ENCODE measurements at regions not wholly inside any gene's neighbourhood (a gene's known extent, or its start where the extent isn't known, plus 50 kb on each side); places are given as distances from the start of the nearest gene placed in this dataset.

DNA sequence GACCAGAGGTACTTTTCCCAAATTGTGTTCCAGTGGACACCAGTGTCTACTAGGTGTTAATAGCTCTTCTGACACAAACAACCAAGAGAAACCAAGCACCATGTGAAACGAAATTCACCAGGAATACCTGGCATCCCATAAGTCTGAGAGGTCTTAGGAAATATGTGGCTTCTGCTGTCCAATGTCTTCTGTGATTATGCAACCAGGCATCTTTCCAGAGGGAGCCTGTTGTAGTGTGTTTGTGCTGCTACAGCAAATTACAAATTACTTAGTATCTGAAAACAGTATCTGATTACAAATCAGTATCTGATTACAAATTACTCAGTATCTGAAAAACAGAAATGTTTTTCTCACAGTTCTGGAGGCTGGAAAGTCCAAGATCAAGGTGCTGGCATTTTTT is 133.6 kb upstream of the NPVF start:
- DNase-seq, result no peak

DNA sequence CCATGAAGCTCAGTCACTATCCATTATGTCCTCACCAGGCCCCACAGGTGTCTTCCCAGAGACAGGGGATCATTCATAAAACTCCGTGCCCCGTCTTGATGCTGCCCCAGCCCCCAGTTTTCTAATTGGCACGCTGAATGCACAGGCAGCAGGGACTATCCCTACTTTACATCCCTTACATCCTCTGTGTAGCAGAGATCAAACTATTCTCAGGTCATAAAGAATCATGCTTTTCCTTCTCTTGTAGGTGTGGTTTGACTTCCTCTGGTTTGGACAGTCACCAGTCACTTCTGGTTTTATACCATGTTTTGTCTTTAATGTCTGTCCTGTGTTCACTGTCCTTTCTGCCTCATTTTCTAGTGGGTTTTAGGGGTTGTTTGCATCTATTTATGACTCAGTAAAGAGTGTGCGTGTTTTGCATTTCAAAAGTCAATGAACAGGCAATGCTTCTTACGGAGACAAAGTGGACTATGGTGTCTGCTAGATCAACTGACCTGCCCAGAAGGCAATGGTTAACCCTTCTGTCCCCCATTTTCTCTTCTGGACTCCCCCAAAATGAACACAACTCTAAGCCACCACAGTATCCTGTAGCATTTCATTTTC is 140.4 kb upstream of the NPVF start:
- no peak for DNase-seq

DNA sequence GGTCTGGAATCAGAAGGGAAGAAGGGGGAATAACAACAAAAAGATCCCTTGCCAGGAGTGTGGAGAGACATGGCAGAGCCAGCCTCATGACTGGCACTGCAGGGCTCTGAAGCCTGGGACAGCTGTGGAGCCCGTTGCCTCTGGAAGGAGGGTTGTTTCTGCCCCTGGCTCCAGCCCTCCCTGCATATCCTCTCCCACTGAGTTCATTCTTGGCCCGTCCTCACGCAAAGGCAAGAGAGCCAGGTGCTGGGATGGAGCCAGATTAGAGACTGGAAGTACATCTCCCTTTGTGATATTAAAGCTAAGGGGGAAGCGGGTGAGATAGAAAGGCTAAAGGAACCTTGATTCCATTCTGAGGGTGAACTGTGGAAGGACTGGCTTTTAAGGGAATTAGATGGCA is 141.5 kb upstream of the NPVF start:
- DNase-seq, result peak; percentile 90 to 96

DNA sequence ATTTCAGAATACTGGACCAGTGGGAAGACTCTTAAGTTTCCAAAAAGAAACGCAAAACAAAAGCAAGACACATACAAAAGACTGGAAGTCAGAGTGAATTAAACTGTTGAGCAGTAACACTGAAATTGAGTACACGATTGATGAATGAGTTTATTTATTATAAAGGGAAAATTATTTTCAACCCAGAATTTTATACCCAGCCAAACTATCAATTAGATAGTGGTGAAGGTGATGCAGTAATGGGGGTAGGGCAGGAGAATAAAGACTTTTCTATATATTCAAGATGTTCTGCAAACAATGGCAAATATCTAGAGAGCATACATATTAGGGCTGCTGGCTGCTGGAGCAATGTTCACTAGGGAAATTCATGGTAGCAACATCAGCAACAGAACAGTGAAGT is 143.7 kb upstream of the NPVF start:
- DNase-seq, result no peak

DNA sequence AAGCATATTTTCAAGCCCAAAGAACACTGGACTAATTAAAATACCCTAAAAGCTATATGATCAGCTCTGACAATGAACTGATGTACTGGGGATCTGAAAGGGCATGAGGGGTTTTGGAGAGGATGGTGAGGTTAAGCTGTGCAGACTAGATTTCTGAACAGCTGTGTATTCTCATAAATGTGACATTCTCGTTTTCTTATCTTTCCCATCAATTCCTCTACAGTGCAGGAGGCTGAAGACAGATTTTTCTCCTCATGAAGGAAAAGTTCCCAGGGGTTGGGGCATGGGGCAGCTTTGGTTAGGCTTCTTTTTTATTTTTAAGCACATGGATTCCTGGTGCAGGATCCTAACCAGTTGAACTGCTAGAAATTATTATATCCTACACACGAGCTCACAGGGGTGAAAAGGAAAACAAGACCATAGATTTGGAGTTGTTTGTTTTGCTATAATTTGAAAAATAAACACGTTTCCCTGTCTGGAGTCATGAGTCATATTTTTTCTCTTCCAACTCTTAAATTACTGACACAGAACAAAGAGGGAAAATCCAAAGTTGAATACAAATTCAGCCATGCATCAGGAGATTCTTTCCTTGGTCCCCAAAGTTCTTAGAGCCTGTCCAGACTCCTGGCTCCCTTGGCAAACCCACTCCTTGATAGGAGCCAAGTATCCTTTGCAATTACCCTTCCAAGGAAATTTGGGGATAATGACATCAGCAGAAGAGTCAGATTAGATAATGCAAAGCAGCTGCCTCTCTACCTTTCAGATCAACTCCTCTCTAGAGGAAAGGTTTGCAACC is 147.7 kb upstream of the NPVF start:
- DNase-seq, result peak in 1 of 2 experiments; percentile 52

DNA sequence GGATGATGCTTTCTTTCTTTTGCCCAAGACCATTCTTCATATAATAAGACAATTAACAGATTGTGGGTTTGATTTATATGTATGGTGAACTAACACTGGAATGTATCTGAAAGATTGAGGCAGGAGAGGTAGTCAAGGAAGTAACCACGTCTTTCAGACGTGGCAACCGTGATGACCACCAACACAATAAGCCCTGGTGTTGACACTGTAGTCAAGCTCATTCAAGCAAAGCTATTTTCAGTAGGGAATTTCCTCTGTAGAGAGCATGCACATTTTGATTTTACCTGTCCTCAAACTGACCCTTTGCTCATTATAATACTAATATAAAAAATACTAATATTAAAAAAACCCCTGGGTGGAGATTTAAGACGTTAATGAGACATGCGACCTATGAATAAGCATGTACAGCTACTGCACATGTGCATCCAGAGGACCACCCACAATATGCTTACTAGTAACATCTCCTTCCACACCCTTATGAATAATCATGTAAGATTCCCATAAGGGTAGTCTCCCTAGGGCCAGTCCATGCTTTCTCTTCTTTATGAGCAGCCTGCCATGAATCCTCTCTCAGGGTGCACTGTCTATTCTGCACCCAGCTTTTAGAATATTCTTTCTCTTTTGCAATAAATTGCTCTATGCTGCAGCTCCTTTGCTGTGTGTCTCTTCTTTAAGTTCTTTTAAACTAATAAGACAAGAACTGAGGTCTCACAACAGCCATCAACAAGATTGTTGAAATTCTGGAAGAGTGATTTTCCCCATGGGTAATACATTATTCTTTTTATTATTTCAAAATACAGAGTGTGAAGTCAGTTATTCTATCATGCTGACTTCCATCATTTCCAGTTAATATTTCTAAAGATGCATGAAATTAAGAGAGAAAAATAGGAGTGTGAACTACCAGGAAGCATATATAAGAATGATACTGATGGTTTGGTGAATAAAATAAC is 151.3 kb upstream of the NPVF start:
- no peak for DNase-seq

DNA sequence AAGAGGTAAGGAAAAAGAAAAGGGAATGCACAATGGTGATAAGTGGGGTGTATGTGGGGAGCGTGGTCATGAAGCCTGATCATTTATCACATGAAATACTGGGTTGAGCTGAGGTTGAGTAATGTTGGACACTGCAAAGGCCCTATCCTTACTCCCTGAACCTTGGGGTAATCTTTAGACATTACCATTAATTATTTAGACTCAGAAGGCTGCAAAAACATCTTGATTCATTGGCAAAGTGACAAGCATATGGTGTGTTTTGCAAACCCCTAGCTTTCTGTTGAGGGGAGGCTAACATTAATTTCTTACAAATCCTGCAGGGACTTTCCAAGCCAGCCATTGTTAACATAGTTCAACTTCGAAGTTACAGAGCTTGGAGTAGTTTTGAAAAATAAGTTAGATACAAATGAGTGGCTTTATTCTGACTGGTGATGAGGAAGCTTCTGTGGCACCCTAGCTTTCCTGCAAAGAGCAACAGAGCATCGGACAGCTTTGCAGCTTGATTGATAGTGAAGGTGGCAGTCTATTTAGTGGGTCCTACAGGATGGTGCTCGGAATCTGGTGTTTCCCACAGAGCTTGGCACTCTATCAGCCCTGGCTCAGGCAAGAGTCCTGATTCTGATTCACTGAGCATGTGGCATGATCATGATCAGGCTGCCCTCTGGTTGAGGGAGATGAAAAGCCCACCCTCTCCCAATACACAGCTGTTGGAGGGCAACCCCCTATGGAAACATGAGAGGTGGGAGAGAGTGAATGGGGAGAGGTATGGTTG is 153.7 kb upstream of the NPVF start:
- DNase-seq, result peak; percentile 50 to 86

DNA sequence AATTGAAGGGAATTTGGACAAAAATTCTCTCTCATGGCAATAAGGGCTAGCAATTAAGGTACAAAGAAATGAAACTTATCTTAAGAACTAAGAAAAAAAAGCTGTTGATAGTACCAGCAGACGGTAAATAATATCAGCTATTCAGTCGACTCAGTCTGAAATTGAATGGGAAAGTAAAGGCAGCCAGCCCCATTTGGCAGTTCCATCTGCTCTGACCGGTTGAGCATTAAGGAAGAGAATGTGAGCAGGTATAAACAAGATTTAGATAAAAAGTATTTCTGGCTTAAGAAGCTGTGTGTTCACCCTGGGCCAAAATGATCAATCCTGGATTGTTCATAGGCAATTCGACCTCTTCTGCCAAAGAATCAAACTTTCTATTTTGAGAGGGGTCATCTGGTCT is 154.6 kb upstream of the NPVF start:
- peak in 1 of 2 experiments; percentile 62 for DNase-seq

DNA sequence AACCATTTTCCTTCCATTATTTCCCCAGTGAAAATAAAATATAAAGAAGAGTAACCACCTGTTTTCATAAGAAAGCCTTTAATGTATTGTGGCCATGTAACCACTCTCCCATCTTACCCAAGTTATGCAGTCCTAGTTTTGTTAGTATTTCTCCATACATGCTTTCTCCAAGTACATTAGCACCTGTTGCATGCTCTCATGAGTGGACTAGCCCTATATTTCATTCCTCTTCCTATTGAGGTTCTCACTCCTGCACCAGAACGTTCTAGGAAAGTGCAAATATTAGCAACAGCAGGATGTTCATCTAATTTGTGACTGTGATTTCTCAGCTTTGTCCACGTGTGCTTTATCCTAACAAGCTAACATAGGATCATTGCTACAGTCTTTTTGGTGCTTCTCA is 155.1 kb upstream of the NPVF start:
- DNase-seq, result no peak

DNA sequence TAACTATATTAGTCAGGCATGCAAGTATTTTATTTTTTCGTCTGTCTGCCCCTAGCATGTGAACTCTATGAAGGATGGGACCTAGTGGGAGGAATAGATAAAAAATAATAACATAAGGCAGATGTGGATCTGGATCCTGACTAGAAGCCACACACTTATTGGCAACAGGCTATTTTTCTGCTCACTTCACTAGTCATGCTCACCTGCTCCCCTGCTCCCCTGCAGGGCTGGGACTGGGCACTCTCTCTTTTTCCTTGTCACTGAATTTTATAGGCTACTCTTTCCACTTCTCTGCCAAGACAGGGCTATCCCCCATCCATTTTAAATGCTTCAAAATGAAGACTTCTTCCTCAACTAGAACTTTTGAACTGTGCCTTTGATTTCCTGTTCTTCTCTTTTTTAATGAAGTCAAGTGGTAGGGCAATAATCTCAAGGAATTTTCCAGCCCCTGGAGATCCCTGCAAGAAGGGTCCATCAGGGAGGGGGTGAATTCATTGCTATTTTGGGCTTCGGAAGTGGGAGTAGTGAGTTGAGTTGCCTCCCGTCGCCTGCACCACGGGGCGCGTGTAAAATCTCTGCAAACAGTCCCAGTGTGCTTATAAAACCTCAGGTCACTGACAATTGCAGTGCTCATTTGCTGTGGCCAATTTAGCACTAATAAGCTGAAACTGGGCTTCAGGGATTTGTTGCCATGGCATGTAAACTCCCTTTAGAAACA is 156.7 kb upstream of the NPVF start:
- DNase-seq, result peak in 1 of 2 experiments; percentile 73

DNA sequence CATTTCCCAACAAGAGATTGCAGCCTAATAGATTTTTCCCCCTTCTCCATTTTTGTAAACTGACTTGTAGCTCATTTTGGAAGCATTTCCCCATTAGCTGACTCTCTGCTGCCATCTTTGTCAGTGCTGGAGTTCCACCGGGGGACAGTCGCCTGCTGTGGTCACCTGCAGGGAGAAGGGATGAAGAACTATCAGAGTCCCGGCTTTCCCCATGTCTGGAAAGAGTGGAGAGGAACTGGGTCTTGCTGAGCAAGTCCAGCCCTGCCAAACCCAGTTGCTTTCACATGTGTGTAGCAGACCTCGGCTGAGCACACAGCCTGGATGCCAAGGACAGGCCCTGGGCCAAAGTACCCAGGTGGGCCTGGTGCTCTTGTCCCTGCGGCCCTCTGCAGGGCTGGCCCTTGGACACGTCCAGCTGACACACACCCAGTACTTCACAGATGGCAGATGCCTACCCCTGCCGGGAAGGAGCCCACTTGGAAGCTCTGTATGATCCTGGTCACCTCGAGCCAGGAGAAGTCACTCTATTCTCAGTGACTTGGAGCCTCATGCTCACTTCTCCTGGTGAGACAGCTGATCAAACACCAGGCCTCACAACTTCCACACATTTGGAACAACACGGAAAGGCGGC is 157.3 kb upstream of the NPVF start:
- DNase-seq, result peak; percentile 95 to 97

DNA sequence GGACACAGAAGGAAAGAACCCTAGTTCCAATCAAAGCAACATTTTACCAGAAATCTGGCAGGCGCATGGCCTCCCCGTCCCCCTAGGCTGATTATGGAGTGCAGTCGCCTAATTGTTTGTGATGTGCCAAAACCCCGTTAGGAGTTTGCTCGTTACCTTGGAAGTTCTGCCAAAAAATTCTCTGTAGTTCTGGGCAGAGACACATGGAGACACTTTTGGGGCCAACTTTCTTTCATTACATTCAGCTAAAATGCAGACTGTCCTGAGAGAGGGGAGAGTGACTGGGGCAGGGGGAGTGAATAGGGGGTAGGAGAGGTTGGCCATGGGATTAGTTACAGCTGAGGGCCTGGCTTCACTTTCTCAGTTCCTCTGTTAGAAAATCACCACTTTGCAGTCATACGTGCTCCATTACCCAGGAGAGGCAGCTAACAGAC is 158.0 kb upstream of the NPVF start:
- peak; percentile 95 to 98 for DNase-seq

DNA sequence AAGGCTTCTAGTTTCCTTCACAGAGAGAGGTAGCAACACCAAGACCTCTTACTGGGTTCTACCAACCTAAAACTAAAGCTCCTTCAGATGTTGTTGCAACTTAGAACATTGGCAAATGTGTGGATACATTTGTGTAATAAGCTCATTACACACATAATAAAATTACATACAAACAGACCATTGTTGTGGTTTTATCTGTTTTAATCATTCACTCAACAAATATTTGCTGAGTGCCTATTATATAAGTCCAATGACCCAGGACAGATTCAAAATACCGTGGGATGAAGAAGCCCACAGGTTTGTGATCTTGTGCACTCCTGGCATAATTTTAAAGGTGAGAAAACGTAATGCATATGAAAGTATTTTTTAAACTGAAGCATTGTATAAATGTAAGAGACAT is 160.4 kb upstream of the NPVF start:
- DNase-seq, result no peak

DNA sequence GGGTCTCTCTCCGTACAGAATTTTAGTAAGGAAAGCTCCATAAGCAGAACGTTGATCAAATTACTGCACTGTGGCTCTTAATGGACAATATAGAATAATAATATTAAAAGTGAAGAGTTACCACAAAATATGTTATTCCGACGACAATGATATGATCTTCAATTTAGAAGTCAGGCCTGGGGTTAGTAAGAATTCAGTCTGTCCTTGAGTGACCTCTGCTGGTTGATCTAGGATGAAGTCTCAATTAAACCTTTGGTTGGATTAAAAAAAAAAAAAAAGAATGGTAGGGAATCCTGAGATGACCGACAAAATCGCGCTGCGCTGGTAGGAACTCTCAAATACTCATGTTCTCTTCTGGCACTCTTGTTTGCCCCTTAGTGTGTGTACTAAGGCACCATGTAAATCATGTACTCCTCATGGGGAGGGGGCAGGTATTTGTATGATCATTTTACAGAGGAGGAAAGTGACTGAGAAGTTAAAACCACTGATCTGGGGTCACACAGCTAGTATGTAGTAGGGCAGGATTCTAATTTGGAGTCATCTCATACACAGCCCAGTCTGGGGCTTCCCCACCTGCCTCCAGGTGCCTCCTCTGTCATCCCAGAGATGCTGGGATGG is 161.3 kb upstream of the NPVF start:
- peak; percentile 62 to 75 for DNase-seq

DNA sequence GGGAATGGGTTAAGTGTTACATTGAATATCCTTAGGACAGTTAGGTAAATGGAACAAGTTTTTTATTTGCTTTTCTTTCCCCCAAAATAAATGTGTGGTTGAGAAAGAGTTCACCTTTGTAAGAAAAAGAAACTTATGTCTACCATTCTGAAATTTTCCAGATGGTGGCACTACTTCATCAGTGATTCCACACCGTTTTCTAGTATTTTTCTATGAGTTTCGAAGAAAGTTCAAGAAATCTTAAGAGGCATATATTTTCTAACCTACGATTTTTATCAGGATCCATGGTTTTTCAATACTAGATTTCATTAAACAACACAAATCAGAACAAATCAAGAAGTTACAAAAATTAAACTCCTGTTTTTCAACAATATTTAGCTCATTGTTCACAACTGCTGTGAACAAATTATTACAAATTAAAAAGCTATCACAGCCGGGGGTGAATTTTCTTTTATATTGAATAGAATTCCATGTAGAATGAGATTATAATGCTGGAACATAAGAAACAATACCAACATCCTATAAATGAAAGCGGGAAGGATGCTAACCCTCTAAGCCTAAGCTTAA is 163.1 kb upstream of the NPVF start:
- peak in 1 of 2 experiments; percentile 58 for DNase-seq

DNA sequence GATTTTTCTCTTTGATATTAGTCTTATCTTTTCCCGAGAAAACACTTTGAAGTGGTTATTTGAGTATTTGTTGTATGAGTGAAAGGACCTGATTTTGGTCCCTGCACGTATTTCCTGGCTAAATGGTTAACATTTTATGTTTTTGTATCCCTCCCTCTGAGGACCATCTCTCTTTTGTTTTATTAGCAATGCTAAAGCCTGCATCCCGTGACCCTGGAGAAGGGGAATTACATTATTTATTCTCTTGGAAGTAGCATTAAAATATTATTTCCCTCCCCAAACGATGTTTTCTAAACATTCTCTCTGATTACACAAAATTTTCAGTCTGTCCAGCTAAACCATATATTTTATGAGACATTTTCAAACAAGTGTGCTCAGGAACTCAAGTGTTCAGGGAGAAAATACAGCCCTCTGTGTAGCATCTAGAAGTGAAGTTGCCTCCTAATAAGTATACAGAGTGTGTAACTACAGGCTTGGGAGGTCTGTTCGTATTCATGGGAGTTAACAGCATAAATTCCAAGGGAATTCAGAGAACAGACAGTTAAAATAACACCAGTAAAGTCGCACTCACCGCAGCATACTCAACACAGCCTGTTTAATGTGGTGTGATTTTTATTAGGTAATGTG is 163.8 kb upstream of the NPVF start:
- no peak for DNase-seq

DNA sequence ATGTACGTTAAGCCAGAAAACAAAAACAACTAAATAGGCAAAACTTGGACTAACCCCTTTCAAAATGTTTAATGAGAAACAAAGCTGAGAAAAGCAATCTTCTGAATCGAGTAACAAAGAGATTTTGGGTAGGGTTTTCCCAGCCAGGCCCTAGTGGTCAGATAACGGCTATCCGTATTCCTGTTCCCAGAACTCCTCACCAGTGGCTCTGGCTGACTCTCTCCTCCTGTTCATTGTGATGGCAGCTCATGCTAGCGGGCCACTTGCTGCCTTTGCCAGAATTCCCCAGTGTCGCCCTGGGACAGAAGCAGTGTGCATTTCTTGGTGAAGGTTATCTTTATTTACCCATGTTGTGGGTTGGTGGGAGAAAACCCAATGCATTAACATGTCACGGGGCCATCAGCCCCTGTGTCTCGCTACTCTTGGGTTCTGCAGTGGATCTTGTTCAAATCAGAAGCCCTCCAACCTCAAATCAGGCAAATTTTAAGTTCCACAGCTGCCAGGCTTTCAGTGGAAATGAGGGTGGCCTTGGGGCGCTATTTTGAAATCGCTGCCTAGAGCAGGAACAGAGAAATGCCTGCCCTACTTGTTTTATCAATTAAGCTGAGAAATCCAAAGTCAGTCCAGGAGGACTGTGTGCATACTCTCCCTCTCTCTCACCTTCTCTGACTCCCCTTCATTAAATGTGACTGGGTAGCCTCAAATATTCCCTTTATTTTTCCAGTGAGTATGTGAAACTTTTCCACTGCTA is 164.5 kb upstream of the NPVF start:
- no peak for DNase-seq

DNA sequence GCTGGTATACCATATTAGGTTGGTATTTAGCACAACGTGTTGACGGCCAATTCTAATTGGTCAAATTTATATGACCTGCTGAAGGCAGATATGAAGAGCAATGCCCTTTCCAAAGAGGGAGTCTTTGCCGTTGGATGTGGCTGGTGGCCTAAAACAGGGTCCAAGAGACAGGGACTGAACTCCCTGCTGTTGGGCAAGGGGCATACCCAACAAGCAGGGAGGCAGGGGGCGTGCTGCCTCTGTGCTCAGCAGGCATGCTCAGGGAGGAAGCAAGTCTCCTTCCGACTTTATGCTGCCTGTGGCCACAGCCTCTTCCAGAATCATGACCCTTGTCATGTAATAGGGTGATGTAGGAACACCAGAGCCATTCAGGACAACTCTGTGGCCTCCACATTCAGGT is 167.7 kb upstream of the NPVF start:
- DNase-seq, result no peak

DNA sequence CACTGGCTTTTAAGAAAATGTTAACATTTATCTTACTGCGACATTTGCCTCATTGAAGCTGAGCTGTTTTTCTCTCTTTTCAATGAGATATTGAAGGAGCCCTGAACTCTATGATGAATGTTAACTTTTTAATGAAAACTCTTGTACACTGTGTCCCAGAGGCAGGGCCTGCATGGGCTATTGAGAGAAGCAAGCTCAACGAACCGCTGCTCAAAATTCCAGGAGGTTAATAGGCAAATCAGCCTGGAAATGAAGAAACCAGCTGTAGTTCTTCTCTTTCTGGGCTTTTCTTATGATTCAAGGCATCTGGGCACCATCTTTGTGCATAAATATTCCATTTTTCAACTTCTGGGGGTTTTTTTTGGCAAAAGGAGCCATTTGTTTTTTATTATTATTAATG is 168.4 kb upstream of the NPVF start:
- no peak for DNase-seq
